ENCODE measurements at regions not wholly inside any gene's neighbourhood (a gene's known extent, or its start where the extent isn't known, plus 50 kb on each side); places are given as distances from the start of the nearest gene placed in this dataset.
"Not testable (repeated sequence)": the region's sequence is repeated elsewhere in the genome, so short reads cannot be mapped to it uniquely, and the experiment has no call there.

- H3K9me3 ChIP-seq (replicated peaks; ENCODE audit: control insufficient read depth, insufficient read depth, low read depth, low read length); DNase-seq (ENCODE audit: extremely low read depth in 1 of 4, low spot score in 3 of 4); in situ Hi-C loops (cut with MboI); H3K4me3 ChIP-seq; H3K27ac ChIP-seq (ENCODE audit: extremely low read depth, low read depth, low read length); intact Hi-C loops (cut with micrococcal nuclease); H3K4me1 ChIP-seq (replicated peaks in 1 of 2; ENCODE audit: control insufficient read depth in 2 of 2, insufficient read depth in 2 of 2, low read length in 2 of 2); H3K79me2 ChIP-seq (ENCODE audit: control insufficient read depth, insufficient read depth, low read length); H3K36me3 ChIP-seq (ENCODE audit: control insufficient read depth, insufficient read depth, low read length); BruUV-seq (replicated peaks); H2AFZ ChIP-seq (ENCODE audit: low read depth, low read length); H3K4me2 ChIP-seq (ENCODE audit: insufficient read depth, low read length); H3K9ac ChIP-seq (ENCODE audit: insufficient read depth in 1 of 2, low read depth in 2 of 2, low read length in 2 of 2); H3K9me1 ChIP-seq (ENCODE audit: control insufficient read depth, insufficient read depth, low read length); H3K27me3 ChIP-seq (ENCODE audit: control insufficient read depth in 2 of 2, insufficient read depth in 2 of 2, low read length in 2 of 2); POLR2A ChIA-PET; H4K20me1 ChIP-seq (replicated peaks; ENCODE audit: control insufficient read depth, insufficient read depth, low read length): not testable (repeated sequence)
- ATAC-seq (peak; percentile 61; the same call in 2 of the 3 replicates), FAIRE-seq (peak; percentile 37)
- CTCF ChIA-PET (ENCODE audit: low intra/inter-chr PET ratio): interaction anchor here (0.7 kb wide), 1 partner anchor 1454 kb away, joined by 3 read pairs; no protein-coding TSS in a partner anchor
- WGBS (ENCODE audit: insufficient coverage, low coverage, missing lambda C conversion rate): 33% methylated on average over 3 of the region's 3 CpGs
- TF ChIP-seq, protein P1, sequence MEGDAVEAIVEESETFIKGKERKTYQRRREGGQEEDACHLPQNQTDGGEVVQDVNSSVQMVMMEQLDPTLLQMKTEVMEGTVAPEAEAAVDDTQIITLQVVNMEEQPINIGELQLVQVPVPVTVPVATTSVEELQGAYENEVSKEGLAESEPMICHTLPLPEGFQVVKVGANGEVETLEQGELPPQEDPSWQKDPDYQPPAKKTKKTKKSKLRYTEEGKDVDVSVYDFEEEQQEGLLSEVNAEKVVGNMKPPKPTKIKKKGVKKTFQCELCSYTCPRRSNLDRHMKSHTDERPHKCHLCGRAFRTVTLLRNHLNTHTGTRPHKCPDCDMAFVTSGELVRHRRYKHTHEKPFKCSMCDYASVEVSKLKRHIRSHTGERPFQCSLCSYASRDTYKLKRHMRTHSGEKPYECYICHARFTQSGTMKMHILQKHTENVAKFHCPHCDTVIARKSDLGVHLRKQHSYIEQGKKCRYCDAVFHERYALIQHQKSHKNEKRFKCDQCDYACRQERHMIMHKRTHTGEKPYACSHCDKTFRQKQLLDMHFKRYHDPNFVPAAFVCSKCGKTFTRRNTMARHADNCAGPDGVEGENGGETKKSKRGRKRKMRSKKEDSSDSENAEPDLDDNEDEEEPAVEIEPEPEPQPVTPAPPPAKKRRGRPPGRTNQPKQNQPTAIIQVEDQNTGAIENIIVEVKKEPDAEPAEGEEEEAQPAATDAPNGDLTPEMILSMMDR (IDR thresholded peaks at IDR 0.05 in 2 of 3, conservative IDR thresholded peaks at IDR 0.05 in 1 of 3; ENCODE audit: insufficient read depth in 2 of 3, low read depth in 1 of 3, low read length in 3 of 3): peak in 1 of 3 experiments; percentile 18; a peak in 1 of 6 replicates
- TF ChIP-seq RAD21 (CRISPR knock-in tag; conservative IDR thresholded peaks at IDR 0.05 in 1 of 2, IDR thresholded peaks at IDR 0.05 in 1 of 2): peak in 1 of 2 experiments; percentile 41; a peak in 3 of 4 replicates
Measured at GRCh38 chr17:20848869-20849443, 193.9 kb downstream of the USP22 start.

DNA sequence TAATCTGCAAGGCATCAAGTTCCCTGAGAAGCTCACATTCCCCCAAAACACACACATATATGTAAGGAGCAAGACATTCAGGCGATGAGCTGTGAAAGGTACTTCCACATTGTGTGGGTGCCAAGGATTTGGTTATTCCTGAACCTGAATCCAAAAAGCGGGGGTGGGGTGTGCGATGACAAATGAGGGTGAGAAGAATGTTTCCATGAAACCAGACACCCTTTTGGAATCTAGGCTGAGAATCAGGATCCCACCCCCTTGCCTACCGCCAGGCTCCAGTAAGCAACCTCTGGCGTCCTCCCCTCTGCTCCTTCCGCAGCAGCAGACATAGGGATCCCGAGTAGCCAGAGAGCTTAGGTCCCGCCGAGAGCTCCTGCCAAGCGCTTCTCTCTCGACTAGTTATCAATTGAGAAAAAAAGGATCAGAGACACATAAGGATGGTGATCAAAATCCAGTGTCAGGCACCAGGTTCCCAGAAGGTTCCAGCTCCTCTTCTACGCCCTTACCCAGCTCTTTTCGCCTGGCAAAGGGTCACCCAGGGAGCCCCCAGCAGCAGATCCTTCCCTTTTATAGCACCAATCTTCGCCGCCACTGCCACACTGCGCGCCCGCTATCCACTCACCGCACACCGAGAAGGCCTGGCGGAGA lies 191.1 kb downstream of the USP22 start:
- H4K20me1 ChIP-seq (replicated peaks; ENCODE audit: control insufficient read depth, insufficient read depth, low read length); H3K4me2 ChIP-seq (ENCODE audit: insufficient read depth, low read length); H2AFZ ChIP-seq (ENCODE audit: low read depth, low read length); FAIRE-seq; H3K36me3 ChIP-seq (ENCODE audit: control insufficient read depth, insufficient read depth, low read length); CTCF ChIA-PET (ENCODE audit: low intra/inter-chr PET ratio); H3K27me3 ChIP-seq (ENCODE audit: control insufficient read depth in 2 of 2, insufficient read depth in 2 of 2, low read length in 2 of 2); H3K27ac ChIP-seq (ENCODE audit: extremely low read depth, low read depth, low read length); DNase-seq (ENCODE audit: extremely low read depth in 1 of 4, low spot score in 3 of 4); H3K9ac ChIP-seq (ENCODE audit: insufficient read depth in 1 of 2, low read depth in 2 of 2, low read length in 2 of 2); H3K4me3 ChIP-seq; H3K4me1 ChIP-seq (replicated peaks in 1 of 2; ENCODE audit: control insufficient read depth in 2 of 2, insufficient read depth in 2 of 2, low read length in 2 of 2); ATAC-seq; intact Hi-C loops (cut with micrococcal nuclease); BruUV-seq (replicated peaks); H3K9me1 ChIP-seq (ENCODE audit: control insufficient read depth, insufficient read depth, low read length); H3K9me3 ChIP-seq (replicated peaks; ENCODE audit: control insufficient read depth, insufficient read depth, low read depth, low read length); H3K79me2 ChIP-seq (ENCODE audit: control insufficient read depth, insufficient read depth, low read length): not testable (repeated sequence)
- POLR2A ChIA-PET: interaction anchor here (1.6 kb wide), 1 partner anchor 16 kb away, joined by 4 read pairs; no protein-coding TSS in a partner anchor
- in situ Hi-C loops (cut with MboI): loop anchor here (10.0 to 25.0 kb wide), 2 partner anchors 1236 to 1703 kb away; no protein-coding TSS in a partner anchor
- WGBS (ENCODE audit: insufficient coverage, low coverage, missing lambda C conversion rate): 20% methylated on average over 8 of the region's 21 CpGs
